Sciatic nerve (tissue), 2 donors: ENCODE measurements at regions not wholly inside any gene's neighbourhood (a gene's known extent, or its start where the extent isn't known, plus 50 kb on each side); places are given as distances from the start of the nearest gene placed in this dataset.
A peak's percentile ranks its signal among the peaks of the same experiment; 100 is the strongest.

Source experiments
- ATAC-seq: fragments of 200-7000 bp; cut with Tn5 transposase; one replicate; pipeline ENCODE4 v1.9.1; 2020; ENCODE audit warnings: mild to moderate bottlenecking, moderate library complexity
- DNase-seq: peaks from one replicate; pipeline ENCODE4 v3.0.0-alpha.2; 2020; ENCODE audit warnings: low spot score
- intact Hi-C: fragments of 100-400 bp; cut with DNase I; formaldehyde crosslinking; loops from one replicate; pipeline ENCODE4 v1.14.2; 2022
- donor health status: DM: no; HTN: no; CAD: no.
- donor health status: DM: no; HTN: no; CAD: no.

DNA sequence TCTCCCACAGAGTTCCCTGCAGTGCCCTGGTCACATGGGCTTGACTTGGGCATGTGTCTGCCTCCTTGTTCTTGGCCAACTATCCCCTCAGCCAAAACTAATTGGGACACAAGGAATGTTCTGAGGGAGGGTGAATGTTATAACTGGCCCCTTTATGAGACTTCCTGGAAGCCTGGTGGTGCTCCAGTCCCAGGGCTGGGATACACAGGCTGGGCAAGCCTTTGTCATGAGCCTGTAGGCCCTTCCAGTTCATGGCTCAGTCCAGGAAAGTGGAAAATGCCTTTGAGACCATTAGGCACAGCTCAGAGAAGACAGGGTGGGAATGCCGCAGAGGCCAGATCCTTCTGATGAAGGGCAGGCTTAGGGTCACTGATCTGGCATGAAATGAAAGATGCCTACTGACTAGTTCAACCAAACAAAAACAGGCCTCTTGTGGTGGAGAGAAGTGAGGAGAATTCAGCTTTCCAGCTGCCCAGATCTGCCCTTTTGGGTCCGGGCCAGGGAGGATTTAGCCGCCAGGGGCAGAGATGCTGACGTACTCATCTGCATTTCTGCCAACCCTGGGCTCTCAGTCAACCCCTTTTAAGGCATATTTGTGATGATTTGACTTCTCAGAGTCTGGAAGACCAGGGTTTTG lies 961.5 kb downstream of the KCNMA1 start:
- ATAC-seq (peak; percentile 96), DNase-seq (peak; percentile 86)
- intact Hi-C loops = no loop called here

DNA sequence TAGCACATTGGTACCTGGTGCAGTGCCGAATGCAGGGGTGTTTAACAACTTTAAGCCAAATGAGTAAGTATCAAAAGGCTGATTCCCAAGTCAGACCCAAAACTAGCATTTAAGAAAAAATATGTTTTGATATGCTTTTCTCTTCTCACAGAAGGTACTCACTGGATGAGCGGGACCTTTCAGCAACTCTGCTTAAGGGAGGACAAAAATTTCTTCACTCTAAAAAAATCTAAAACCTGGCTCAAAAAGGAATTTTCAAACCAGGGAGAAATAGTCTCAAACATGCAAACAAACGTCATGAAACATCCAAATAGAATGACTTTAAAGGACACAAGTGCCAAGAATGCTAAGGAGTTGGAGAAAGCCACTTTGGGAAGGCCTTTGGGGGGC lies 962.1 kb downstream of the KCNMA1 start:
- ATAC-seq (no peak), DNase-seq (no peak)
- intact Hi-C loops = no loop called here

DNA sequence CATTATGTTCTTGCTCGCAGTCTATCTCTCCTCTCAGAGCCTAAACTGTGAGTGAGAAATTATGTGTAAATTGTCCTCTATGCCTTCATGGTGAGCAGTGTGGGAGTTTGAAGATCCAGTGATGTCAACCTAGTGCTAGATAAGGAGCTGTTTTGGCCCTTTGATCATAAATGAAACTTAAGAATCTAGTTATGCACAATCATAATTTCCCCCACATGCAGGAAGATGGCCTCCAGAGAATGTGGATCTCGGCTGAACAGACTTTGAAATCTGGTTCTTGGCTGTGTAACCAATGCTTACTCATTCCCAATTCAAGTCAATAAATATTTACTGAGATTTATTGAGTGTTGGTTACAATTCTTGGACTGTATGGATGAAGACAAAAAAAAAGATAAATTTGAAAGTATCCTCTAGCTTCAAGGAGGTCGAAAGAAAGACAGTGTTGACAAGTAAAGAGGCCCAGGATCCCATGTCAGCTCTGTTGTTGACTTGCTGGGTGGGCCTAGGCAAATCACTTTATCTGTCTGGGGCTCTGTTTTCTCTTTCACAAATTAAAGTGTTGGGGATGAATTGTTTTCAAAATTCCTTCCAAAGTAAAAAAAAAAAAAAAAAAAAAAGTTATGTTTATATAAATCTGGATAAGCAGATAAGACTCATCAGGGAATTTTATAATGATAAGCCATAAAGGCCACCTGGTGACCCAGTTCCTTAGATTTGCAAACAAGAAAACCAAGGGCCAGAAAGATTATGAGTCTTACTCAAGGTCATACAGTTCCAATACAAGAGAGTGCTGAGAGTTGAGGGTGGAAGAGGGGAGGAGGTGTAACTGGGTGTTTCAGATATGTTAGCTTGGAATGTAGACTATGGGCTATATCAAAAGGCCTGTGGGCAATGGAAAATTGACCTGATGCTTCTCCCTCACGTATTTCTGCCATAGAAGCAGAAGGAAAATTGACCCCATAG lies 969.9 kb downstream of the KCNMA1 start:
- intact Hi-C loops = no loop called here
- ATAC-seq (peak; percentile 60), DNase-seq (no peak)

DNA sequence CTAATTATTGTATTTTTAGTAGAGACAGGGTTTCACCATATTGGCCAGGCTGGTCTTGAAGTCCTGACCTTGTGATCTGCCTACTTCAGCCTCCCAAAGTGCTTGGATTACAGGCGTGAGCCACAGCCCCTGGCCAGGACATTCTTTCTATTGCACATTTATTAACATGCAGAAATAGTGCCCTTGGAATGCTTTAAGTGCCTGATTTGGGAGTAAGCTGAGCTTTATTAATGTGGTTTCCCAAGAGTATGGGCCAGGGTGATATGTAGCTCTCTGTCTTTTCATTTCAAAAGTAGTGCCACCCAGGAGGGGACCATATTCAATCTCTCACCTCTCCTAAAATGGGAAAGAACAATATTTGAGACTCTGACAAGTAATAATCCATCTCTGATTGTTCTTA lies 970.7 kb downstream of the KCNMA1 start:
- DNase-seq (no peak), ATAC-seq (no peak)
- intact Hi-C loops = no loop called here

DNA sequence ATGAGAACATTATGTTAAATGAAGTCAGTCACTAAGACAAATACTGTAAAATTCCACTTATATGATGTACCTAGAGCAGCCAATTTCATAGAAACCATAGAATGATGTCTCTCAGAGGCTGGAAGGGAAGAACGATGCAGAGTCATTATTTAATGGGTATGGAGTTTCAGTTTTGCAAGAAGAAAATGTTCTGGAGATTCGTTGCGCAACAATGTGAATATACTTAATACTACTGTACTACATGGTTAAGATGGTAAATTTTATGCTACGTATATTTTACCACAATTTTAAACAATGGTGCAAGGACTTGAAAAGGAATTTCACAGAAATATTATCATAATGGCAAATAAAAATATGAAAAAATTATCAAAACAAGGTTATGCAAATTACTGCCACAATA lies 972.6 kb downstream of the KCNMA1 start:
- no peak for DNase-seq
- intact Hi-C loops = no loop called here
- no peak for ATAC-seq

DNA sequence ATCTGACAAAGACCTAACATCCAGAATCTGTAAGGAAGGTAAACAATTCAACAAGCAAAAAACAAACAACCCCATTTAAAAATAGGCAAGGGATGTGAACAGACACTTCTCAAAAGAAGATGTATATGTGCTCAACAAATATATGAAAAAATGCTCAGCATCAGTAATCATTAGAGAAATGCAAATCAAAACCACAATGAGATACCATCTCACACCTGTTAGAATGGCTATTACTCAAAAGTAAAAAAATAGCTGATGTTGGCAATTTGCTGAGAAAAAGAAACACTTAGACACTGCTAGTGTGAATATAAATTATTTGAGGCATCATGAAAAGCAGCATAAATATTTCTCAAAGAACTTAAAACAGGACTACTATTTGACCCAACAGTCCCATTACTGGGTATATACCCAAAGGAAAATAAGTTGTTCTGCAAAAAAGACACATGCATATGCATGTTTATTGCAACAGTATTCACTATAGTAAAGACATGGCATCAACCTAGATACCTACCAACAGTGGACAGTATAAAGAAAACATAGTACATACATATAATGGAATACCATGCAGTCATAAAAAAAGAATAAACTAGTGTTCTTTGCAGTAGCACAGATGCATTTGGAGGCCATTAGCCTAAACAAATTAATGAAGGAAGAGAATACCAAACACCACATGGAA lies 980.1 kb downstream of the KCNMA1 start:
- DNase-seq = no peak
- no peak for ATAC-seq
- intact Hi-C loops = no loop called here

DNA sequence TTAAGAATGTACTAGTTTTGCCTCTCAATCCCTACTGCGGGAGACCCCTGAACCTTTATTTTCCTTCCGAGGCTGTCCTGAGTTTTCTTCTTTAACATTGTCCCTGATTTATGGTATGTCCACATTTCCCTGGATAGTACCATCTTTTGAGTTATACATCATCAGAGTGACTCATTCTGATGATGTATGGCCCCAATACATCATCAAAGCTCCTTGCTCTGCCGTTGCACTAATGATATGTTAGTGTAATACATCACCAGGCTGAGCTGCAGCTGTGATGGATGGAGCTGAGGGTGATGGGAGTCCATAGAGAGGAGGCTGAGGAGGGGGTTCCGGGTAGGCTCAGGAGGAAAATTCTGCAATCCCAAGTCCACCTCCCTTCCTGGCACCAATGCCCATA lies 986.5 kb downstream of the KCNMA1 start:
- DNase-seq (no peak), ATAC-seq (no peak)
- intact Hi-C loops = no loop called here

DNA sequence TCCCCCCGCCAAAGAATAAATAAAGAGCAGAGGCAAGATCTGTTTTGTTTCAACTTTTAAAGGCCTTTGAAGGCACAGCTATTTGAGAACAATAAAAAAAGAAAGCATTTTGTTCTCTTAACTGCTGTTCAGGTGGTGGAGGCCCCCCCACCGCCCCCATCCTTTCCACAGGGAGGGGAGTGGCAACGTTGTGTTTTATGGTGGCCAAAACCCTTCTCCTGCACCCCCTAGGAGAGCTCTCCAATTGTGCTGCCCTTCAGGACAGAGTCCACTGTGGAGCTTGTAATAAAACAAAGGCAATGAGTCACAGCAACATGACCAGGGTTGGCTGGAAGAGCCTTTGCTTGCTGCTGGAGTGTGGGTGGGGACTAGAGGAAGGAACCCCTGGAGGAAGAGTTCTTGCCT lies 987.9 kb downstream of the KCNMA1 start:
- intact Hi-C loops = no loop called here
- ATAC-seq (peak; percentile 95), DNase-seq (no peak)

DNA sequence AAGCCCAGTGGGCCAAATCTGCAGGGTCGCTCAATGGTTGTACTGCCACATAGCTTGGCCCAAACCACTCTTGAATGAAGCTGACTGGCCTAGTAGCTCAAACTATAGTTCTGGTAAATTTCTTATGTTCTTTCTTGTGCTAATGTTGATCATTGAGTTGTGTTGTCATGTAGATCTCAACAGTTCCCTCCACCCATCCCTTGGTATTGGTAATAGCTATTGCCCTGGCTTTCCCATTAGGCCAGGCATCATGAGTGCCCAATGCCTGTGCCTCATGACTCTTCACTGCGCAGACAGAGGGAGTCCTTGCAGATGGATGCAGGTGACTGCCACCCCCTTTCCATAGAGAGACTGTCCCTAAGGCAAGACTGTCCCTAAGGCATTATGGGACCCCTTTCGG lies 988.4 kb downstream of the KCNMA1 start:
- ATAC-seq (no peak), DNase-seq (no peak)
- intact Hi-C loops = no loop called here

DNA sequence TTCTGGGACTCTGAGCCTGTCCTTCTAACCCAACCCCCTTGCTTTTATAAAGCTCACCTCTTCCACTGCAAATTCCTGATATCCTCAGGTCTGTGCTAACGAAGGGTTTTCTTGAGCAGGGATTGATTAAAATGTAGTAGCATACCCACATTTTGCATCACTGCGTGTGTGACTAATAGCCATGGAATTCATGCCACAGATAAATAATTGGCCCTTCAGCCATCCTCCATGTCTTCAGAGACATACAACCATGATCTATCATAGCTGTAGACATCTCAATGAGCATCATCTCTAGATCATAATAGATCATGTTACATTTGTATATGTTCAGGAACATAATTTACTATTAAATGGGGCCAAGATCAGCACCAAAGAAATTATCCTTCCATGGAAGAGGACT lies 990.3 kb downstream of the KCNMA1 start:
- intact Hi-C loops = no loop called here
- no peak for ATAC-seq
- DNase-seq = no peak

DNA sequence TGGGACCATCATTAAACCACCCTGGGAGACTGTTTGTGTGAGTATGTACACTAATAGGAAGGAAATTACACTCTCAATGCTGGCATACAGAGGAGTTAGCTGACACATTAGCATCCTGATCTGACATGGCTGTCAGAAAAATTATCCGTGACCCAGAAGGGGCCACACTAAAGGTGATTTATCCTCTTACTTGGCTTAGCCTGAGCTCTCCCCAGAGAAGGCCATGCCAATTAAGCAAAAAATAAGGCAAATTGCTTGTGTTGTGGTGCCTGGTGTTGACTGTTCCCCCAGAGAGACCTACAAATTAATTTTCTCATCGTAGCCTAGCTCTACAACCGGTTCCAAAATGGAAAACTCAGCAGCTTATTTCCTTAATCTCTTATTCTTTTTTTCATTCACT lies 992.3 kb downstream of the KCNMA1 start:
- intact Hi-C loops = no loop called here
- ATAC-seq = no peak
- DNase-seq = no peak

DNA sequence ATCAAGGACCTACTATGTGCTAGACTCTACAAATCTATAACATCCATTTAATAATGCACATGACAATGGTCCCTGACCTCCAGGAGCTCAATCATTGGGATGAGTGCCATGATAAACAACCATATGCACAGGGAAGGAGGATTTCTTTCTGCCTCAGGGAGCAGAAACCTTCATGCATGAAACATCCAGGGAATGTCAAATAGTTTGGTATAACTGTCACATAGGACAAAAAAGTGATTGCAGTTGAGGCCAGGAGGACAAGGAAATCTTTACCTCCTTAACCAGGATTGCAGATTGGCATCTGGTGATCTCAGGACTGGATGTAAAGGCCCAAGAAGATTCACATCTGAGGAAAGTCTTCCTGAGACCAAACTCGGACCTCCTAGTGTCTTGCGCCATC lies 993.1 kb downstream of the KCNMA1 start:
- intact Hi-C loops = no loop called here
- ATAC-seq (no peak), DNase-seq (no peak)

DNA sequence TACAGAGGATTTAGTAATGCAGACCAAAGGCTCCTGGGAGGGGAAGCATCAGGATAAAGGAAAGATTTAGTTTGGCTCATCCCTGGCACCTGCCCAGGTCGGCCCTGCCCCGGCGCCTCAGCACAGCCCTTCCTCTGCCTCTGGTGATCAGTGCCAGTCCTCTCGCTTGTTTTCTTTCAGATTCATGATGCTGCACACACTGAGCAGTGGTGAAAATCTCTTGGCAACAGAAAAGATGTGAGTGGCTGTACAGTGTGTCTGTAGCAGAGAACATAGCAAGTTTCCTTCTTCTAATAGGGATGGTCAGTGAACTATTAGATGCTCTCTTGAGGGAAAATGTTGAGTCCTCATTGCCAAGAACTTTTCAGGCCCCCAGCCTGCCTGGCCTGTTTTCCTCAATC lies 994.1 kb downstream of the KCNMA1 start:
- DNase-seq (peak; percentile 67), ATAC-seq (peak; percentile 94)
- intact Hi-C loops = no loop called here

DNA sequence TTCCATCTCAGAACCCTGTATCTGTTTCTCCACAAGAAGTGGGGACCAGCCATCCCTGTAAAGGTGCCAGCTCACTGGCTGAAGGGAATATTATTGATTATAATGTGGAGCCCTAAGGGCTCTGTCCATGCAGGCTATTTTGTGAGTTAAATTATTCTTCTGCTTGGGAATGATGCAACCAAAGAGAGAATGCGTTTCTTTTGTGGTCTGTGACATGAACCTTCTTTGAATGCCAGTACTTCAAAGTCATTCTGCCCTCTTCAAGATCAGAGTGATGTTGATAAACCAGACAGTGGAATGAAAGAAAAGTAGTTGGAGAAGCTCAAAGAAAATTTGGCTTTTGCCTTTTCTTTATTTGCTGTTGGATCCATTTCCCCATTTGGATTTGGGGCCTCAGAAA lies 995.2 kb downstream of the KCNMA1 start:
- no peak for DNase-seq
- intact Hi-C loops = no loop called here
- no peak for ATAC-seq

DNA sequence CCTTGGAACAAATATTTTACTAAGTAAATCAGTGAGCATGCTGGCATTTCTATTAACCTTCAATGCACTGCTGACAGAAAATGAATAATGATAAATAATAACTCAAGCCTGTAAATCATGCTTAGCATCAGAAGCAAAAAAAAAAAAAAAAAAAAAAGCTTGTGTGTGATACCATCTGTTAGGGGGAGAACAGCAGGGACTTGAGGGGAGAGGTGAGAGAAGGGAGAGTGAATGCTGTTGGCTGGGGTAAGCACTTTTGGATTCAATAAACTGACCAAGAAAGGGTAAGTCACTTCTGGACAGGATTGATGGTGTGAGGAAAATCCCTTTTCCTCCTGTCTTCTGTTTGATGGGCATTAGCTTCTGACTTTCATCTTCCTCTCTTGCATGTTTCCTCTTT lies 996.4 kb downstream of the KCNMA1 start:
- DNase-seq (no peak), ATAC-seq (no peak)
- intact Hi-C loops = no loop called here

DNA sequence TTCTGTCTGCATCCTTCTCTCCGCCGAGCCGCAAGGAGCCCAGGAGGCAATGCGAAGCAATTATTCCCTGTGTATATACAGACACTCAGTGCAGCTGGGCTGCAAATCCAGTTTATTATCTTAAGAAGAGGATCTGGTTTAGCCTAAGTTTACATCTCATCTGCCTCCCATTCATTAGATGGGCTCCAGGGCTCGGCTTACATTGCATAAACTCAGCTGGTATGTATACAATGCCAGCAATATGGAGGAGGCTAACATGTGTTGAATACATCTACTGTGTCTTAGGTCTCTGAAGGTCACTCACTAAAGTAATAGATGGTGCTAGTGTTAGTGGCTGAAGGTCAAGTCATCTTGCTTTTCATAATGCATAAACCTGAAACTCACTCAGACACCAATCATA lies 996.8 kb downstream of the KCNMA1 start:
- intact Hi-C loops = no loop called here
- no peak for DNase-seq
- ATAC-seq = no peak

DNA sequence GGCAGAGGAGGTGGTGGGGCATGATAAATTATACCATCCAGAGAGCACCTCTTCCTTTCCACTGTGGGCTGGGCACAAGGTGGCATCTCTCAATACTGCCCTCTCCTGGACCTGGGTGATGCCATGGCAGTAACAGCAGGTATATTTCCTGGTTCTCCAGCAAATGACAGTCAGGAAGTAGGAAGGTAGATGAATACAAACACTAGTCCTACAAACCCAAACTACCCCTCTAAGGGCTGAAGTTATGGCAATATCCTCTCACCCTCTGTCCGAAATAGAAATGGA lies 1004.9 kb downstream of the KCNMA1 start:
- ATAC-seq (no peak), DNase-seq (no peak)
- intact Hi-C loops = no loop called here

DNA sequence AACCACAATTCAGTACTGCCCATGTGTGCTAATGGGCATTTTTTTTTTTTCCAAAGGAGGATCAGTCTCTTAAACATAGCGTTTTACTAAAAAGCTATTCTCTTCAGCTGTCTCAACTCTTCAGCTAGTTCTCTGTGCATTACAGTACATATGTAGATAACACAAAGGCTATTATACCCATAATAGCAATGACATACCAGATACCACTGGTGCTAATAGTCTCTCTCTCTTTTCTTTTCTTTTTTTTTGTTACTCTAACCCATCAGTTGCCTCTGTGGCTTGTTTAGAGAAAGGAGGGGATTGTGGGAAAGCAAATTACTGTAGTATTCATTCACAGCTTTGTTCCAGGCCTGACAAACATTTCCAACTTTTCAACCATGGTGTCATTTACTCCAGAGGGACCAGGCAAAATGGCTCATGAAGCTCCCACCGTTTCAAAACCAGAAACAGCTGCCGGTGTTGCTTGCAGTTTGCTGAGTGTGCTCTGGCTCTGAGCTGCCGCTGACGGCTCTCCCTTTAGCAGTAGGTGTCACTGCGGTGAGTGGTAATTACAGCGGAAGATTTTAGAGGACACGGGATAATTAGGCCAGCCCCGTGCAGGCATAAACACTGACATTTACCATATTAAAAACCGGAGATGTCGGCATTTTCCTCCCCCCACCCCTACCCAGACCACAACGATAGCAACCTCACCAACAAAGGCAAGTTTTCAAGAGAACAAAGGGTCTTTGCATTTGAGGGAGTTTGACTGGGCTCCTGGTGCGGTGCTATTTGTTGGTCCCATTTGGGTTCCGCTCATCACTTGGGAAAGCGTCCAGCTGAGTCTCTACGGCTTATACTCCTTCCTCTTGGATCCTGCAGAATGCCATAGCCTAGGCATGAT lies 1005.5 kb downstream of the KCNMA1 start:
- intact Hi-C loops = no loop called here
- no peak for ATAC-seq

DNA sequence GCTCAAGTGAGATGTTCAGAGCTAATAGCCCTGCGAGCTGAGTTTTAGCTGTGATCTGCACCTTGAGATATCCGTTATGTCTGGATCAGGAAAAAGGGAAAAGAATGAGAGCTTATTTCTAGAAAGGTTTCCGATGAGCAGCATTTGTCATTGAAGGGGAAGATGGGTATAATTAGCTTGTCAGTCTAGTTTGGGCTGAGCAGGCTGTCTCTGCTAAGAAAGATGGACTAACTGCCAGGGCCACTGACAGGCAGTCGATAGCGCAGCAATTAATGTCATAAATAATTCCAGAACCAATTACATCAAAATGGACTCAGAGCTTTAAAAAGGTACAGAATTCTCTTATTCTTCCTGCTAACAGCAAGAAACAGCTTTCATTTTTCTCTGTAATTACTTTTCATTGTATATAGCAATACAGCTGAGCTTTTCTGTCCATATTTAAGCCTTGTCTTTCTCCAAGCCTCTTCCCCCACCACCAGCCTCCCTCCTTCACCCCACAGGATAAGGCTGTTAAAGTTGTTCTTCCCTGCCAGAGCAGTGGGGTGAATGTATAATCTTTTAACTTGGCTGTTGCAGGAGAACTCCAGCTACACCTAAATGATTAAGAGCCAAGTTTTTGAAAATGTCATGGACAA lies 1006.5 kb downstream of the KCNMA1 start:
- intact Hi-C loops = no loop called here
- no peak for ATAC-seq
- no peak for DNase-seq

More for the DNA sequence above, 1005.5 kb downstream of the KCNMA1 start:
- DNase-seq = no peak
